ENCODE measurements at regions not wholly inside any gene's neighbourhood (a gene's known extent, or its start where the extent isn't known, plus 50 kb on each side); places are given as distances from the start of the nearest gene placed in this dataset.

DNA sequence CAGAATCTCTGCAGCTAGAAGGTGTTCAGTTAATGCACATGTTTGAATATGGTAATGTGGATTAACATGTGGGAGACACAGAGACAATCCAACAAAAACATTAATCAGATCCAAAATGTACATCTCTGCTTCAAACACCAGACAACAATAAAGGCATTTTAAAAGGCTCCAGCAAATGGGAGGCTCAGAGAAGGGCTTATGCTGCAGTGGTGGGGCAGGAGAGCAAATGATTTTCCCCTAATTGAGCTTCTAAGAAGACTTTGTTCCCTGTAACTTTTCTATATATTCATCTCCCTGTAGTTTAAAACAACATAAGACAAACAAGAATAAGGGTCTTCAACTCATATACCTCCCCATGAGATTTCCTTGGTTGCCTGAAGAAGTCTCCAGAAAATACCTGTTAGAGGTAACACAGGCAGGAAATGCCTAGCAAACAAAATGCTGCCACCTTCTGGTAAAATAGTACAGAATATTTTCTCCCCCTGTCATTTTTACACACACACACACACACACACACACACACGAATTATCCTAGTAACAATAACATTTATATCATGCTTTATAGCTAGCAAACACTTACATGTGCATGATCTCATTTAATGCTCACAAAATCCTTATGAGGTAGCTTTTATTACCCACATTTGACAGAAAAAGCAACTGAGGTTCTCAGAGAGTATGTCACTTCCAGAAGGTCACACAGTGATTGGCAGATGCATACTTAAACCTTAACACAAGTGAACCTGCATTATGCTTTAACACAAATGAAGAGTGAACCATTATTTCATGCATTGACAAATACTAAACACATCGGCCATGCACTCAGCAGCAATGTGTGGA is 123.4 kb upstream of the MB21D2 start:
- no peak overlapping the region for H3K4me2 ChIP-seq (ENCODE audit: insufficient read depth, low read length)
- H3K9ac ChIP-seq (ENCODE audit: insufficient read depth in 1 of 2, low read depth in 2 of 2, low read length in 2 of 2) = no peak overlapping the region
- peak; percentile 55; the same call in 2 of the 3 replicates for ATAC-seq
- no peaks in the 10 kb centered on the region for H3K4me1 ChIP-seq (replicated peaks in 1 of 2; ENCODE audit: control insufficient read depth in 2 of 2, insufficient read depth in 2 of 2, low read length in 2 of 2)
- intact Hi-C loops (cut with micrococcal nuclease) (loop anchor here (1.0 to 10.0 kb wide), 4 partner anchors 225 to 576 kb away; no protein-coding TSS in a partner anchor), in situ Hi-C loops (cut with MboI) (loop anchor here (10.0 kb wide), 1 partner anchor 216 kb away; no protein-coding TSS in a partner anchor)
- no peaks in the 10 kb centered on the region for H4K20me1 ChIP-seq (replicated peaks; ENCODE audit: control insufficient read depth, insufficient read depth, low read length)
- ChIA-PET POLR2A (interaction anchor here (0.9 kb wide), 1 partner anchor 11 kb away, joined by 3 read pairs; no protein-coding TSS in a partner anchor), CTCF (ENCODE audit: low intra/inter-chr PET ratio) (interaction anchor here (0.7 to 1.8 kb wide), 3 partner anchors 225 to 228 kb away, joined by 3 to 10 read pairs (median 5); no protein-coding TSS in a partner anchor)
- no peaks in the 10 kb centered on the region for H3K9me3 ChIP-seq (replicated peaks; ENCODE audit: control insufficient read depth, insufficient read depth, low read depth, low read length)
- H3K4me3 ChIP-seq = no peak overlapping the region
- H3K79me2 ChIP-seq (ENCODE audit: control insufficient read depth, insufficient read depth, low read length) = no peaks in the 10 kb centered on the region
- 3% methylated on average over 2 of the region's 2 CpGs for whole genome bisulfite sequencing (ENCODE audit: insufficient coverage, low coverage, missing lambda C conversion rate)
- DNase-seq (ENCODE audit: extremely low read depth in 1 of 4, low spot score in 3 of 4) = peak; percentile 11 to 24 (median 14)
- BruUV-seq (replicated peaks) = no TSS peak
- H3K27ac ChIP-seq (ENCODE audit: extremely low read depth, low read depth, low read length) = no peak overlapping the region
- H3K9me1 ChIP-seq (ENCODE audit: control insufficient read depth, insufficient read depth, low read length) = no peaks in the 10 kb centered on the region
- no peaks in the 10 kb centered on the region for H3K36me3 ChIP-seq (ENCODE audit: control insufficient read depth, insufficient read depth, low read length)
- no peak for FAIRE-seq
- H3K27me3 ChIP-seq (ENCODE audit: control insufficient read depth in 2 of 2, insufficient read depth in 2 of 2, low read length in 2 of 2) = no peaks in the 10 kb centered on the region
- no peak overlapping the region for H2AFZ ChIP-seq (ENCODE audit: low read depth, low read length)
- TF ChIP-seq ARHGAP35 (IDR thresholded peaks at IDR 0.05; ENCODE audit: partially characterized antibody) = no peak
- no peak for TF ChIP-seq SRSF3 (IDR thresholded peaks at IDR 0.05; ENCODE audit: insufficient read depth, low read length)
- 0 out of 2 replicates have a peak, but pooled peaks have one; percentile 18 for TF ChIP-seq SMC3 (conservative IDR thresholded peaks at IDR 0.05; ENCODE audit: insufficient read depth, low read depth, low read length)
- TF ChIP-seq ZNF57 (CRISPR knock-in tag; IDR thresholded peaks at IDR 0.05) = no peak
- no peak for TF ChIP-seq NELFE (IDR thresholded peaks at IDR 0.05; ENCODE audit: insufficient read depth, insufficient read length)
- no peak for TF ChIP-seq HSF4 (CRISPR knock-in tag; IDR thresholded peaks at IDR 0.05; ENCODE audit: borderline replicate concordance)
- TF ChIP-seq, protein P1, sequence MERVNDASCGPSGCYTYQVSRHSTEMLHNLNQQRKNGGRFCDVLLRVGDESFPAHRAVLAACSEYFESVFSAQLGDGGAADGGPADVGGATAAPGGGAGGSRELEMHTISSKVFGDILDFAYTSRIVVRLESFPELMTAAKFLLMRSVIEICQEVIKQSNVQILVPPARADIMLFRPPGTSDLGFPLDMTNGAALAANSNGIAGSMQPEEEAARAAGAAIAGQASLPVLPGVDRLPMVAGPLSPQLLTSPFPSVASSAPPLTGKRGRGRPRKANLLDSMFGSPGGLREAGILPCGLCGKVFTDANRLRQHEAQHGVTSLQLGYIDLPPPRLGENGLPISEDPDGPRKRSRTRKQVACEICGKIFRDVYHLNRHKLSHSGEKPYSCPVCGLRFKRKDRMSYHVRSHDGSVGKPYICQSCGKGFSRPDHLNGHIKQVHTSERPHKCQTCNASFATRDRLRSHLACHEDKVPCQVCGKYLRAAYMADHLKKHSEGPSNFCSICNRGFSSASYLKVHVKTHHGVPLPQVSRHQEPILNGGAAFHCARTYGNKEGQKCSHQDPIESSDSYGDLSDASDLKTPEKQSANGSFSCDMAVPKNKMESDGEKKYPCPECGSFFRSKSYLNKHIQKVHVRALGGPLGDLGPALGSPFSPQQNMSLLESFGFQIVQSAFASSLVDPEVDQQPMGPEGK (CRISPR knock-in tag; IDR thresholded peaks at IDR 0.05; ENCODE audit: borderline replicate concordance) = no peak
- TF ChIP-seq POLR2A (conservative IDR thresholded peaks at IDR 0.05) = no peak
- no peak for TF ChIP-seq YBX1 (IDR thresholded peaks at IDR 0.05)
- TF ChIP-seq, protein P2, sequence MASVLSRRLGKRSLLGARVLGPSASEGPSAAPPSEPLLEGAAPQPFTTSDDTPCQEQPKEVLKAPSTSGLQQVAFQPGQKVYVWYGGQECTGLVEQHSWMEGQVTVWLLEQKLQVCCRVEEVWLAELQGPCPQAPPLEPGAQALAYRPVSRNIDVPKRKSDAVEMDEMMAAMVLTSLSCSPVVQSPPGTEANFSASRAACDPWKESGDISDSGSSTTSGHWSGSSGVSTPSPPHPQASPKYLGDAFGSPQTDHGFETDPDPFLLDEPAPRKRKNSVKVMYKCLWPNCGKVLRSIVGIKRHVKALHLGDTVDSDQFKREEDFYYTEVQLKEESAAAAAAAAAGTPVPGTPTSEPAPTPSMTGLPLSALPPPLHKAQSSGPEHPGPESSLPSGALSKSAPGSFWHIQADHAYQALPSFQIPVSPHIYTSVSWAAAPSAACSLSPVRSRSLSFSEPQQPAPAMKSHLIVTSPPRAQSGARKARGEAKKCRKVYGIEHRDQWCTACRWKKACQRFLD (CRISPR knock-in tag; IDR thresholded peaks at IDR 0.05) = no peak
- TF ChIP-seq NFYB (IDR thresholded peaks at IDR 0.05; ENCODE audit: extremely low read depth, insufficient read length) = no peak
- TF ChIP-seq KDM2B (CRISPR knock-in tag; IDR thresholded peaks at IDR 0.05) = no peak
- no peak for TF ChIP-seq FOXM1 (IDR thresholded peaks at IDR 0.05; ENCODE audit: low read depth)
- TF ChIP-seq FOXM1 (CRISPR knock-in tag; IDR thresholded peaks at IDR 0.05; ENCODE audit: low read depth) = no peak
- TF ChIP-seq SUPT5H (IDR thresholded peaks at IDR 0.05) = no peak
- no peak for TF ChIP-seq ZNF146 (CRISPR knock-in tag; IDR thresholded peaks at IDR 0.05; ENCODE audit: unreplicated experiment)
- TF ChIP-seq TAL1 (IDR thresholded peaks at IDR 0.05) = no peak
- TF ChIP-seq, protein P3, sequence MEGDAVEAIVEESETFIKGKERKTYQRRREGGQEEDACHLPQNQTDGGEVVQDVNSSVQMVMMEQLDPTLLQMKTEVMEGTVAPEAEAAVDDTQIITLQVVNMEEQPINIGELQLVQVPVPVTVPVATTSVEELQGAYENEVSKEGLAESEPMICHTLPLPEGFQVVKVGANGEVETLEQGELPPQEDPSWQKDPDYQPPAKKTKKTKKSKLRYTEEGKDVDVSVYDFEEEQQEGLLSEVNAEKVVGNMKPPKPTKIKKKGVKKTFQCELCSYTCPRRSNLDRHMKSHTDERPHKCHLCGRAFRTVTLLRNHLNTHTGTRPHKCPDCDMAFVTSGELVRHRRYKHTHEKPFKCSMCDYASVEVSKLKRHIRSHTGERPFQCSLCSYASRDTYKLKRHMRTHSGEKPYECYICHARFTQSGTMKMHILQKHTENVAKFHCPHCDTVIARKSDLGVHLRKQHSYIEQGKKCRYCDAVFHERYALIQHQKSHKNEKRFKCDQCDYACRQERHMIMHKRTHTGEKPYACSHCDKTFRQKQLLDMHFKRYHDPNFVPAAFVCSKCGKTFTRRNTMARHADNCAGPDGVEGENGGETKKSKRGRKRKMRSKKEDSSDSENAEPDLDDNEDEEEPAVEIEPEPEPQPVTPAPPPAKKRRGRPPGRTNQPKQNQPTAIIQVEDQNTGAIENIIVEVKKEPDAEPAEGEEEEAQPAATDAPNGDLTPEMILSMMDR (IDR thresholded peaks at IDR 0.05 in 2 of 3, conservative IDR thresholded peaks at IDR 0.05 in 1 of 3; ENCODE audit: insufficient read depth in 2 of 3, low read depth in 1 of 3, low read length in 3 of 3) = peak; percentile 10 to 47 (median 28); a peak in 2 of 6 replicates
